Dedifferentiated amniotic fluid mesenchymal stem cell (primary cell): ENCODE measurements at regions not wholly inside any gene's neighbourhood (a gene's known extent, or its start where the extent isn't known, plus 50 kb on each side); places are given as distances from the start of the nearest gene placed in this dataset.

ENCODE experiments used
- DNase-seq: peaks from one replicate; pipeline ENCODE4 v3.0.0-alpha.2; 2016; ENCODE audit errors: extremely low spot score

GRCh38 chr3:157807280-157807679 lies 298.9 kb downstream of the SHOX2 start:
- DNase-seq = no peak

GRCh38 chr3:157805538-157805937 lies 300.7 kb downstream of the SHOX2 start:
- no peak for DNase-seq

DNA sequence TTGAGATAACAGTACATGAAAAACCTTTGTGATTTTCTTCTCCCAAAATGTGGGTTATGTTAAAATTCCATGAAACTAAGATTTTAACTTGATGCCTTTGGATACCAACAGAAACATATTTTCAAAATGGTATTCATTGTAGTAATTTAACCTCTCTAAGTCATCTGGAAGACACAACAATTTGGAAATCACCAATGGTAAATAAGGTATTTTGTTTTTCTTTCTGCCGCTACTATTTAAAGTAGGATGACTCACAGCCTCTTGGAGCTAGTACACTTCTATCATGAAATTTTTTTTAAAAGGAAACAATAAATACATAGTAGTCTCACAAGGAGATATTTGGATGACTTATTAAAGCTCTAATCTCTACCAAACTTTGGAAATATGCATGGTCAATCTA lies 291.6 kb upstream of the VEPH1 start:
- peak; percentile 53 for DNase-seq

DNA sequence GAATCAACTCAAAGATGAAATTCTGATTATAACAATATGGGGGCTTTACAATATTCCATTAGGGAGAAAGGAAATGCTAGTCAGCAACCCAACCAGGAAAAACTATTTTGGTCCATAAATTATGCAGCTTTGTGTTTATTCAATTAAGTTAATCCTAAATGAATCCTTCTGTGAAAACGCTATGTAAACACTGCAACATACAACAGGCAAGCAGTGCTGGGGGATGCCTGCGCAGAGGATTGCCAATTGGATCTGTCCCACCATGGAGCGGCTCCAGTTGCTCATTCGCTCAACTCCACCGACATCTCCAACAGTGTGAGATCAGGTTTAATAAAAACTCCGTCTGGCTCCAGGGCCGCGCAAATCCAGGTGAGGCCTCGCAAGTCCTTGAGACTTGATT lies 290.5 kb upstream of the VEPH1 start:
- no peak for DNase-seq

DNA sequence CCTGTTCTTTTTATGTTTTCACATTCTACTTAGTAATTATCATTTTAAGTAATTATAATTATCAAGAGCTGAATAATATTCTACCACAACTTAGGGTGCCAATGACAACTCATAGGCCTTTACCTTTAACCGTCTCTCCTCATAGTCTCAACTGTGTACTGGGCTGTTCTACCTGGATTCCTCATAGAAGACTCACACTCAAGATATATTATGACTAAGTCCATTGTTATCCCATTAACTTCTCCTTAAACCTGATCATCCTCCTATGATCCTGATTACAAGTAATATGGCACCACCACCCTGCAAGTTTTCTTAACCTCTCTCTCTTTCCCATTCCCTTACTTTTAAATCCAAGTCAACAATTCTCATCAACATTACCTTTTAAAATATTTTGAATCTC lies 285.9 kb upstream of the VEPH1 start:
- DNase-seq = no peak

GRCh38 chr3:157786618-157787017 lies 283.4 kb upstream of the VEPH1 start:
- DNase-seq = no peak

DNA sequence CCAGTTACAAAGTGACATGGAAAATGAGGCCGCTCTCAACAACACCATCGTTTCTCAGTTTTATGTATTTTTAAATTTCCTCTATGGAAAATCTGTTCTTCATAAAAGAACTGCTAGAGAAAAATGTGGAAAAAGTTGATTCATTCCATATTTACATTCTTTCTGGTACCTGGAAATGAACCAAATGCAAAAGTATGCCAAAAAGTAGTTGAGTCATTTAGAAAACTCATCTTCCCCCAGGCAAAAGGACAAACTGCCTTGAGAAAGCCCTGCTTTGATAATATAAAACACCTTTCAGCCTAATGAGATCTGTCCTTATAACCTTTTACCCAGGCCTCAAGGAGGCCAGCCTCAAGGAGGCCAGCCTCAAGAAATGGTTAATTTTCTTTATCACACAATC lies 283.0 kb upstream of the VEPH1 start:
- DNase-seq = peak; percentile 90

GRCh38 chr3:157785102-157785826 lies 282.0 kb upstream of the VEPH1 start:
- DNase-seq = peak; percentile 73

DNA sequence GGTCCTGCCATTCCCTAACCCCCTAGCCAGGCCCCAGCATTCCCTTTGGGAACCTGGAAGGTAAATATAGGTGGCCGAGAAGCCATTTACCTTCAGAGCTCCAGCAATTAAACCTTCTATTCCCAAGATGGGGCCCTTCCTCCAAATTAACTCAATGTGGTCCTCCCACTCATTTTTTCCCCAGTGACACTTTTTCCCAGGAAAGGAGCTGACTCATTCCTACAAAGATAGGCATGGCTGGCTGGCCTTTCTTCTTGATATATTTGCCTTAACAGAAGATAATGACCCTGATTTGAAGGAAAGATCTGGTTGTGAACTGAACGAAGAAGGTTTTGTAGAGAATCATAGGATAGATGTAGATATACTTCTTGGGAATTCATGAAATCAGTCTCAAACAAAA lies 279.0 kb upstream of the VEPH1 start:
- no peak for DNase-seq

- no peak for DNase-seq
These were observed 273.6 kb upstream of the VEPH1 start for GRCh38 chr3:157776861-157777260.

- DNase-seq = no peak
These were observed 272.2 kb upstream of the VEPH1 start for GRCh38 chr3:157775446-157775845.

- no peak for DNase-seq
These were observed 266.2 kb upstream of the VEPH1 start for GRCh38 chr3:157769378-157769777.

GRCh38 chr3:157767607-157768006 lies 264.4 kb upstream of the VEPH1 start:
- DNase-seq = no peak

GRCh38 chr3:157763644-157764043 lies 260.4 kb upstream of the VEPH1 start:
- no peak for DNase-seq

DNA sequence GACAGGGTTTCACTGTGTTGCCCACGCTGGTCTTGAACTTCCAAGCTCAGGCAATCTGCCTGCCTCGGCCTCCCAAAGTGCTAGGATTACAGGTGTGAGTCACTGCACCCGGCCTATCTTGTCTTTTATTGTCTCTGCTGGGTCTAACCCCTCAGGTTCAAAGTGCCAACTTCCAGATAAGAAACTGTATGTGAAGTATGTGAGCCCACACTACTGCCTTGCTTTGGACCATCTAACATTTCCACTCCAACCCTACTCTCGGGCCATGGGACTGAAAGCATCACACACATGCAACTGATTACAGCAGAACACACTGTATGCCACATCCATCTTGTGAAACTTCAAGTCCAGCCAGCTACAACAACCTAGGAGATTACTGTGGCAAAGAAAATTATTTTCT lies 256.1 kb upstream of the VEPH1 start:
- no peak for DNase-seq

- no peak for DNase-seq
These were observed 252.0 kb upstream of the VEPH1 start for GRCh38 chr3:157755233-157755632.

GRCh38 chr3:157754451-157754850 lies 251.2 kb upstream of the VEPH1 start:
- DNase-seq = no peak

DNA sequence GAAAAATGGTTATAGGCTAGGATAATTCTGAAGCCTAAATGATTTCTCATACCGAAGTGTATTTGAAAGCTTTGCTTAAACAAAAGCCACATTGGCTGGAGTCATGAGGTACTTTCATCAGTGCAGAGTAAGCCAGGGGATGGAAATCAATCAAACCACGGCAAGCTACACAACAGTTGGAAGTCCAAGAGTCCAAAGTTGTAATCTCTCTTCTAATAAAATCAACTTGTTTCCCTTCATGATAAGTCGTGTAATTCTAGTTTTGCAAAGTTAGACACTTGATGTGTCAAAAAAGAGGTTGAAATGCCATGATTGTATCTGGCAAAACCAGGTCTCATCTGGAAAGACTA lies 250.5 kb upstream of the VEPH1 start:
- DNase-seq = no peak

DNA sequence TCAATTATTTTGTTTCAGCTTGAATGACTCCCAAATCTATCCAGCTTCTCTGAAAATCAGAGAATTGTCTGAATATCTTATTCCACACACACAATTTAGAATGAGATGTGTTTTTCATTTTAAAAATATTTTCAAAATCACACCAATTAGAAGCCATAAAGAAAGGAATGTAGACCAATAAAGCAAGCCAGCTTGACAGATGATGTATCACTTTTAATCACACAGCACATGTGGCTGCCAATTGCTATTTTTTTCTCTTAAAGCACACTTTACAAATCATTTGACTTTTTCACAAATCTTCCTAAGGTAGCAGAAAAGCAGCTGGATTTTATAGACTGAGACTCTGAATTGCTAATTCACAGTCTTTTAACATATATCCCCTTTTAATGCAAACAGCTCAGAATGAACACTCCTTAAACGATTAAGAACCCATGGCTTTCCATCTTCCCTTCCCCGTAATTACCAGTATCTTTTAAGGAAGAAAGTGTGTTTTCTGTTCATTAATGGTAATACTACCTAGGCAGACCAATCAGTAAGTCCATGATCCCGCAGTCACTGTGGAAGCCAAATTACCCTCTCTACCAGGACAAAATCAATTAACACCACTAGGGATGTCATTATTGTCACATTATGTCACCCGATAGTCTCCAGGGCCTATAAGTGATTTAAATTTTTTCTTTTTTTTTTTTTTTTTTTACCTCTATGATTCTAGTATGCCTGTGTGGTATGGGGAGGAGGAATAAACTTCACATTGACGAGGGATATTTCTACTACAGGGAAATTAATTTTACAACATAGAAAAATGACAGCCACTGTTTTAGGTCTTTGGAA lies 250.0 kb upstream of the VEPH1 start:
- DNase-seq = no peak

GRCh38 chr3:157752554-157752953 lies 249.3 kb upstream of the VEPH1 start:
- DNase-seq = no peak

DNA sequence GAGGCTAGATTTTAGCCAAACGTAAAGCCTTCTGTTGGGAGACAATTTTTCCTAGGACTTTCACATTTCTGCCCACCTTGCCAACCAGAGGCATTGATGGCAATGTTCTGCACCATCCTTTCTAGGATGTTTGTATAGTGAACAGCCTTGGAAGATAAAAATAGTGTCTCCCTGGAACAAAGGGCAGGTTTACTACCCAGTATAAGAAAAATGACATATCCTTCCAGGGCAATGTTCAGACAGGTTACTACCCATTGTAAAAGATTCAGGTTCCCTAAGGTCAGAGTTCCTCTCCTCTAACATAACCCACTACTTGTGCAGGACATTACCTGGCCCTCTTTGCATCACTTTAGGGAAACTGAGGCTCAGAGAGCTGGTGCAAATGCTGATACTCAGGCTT lies 248.2 kb upstream of the VEPH1 start:
- DNase-seq = no peak

DNA sequence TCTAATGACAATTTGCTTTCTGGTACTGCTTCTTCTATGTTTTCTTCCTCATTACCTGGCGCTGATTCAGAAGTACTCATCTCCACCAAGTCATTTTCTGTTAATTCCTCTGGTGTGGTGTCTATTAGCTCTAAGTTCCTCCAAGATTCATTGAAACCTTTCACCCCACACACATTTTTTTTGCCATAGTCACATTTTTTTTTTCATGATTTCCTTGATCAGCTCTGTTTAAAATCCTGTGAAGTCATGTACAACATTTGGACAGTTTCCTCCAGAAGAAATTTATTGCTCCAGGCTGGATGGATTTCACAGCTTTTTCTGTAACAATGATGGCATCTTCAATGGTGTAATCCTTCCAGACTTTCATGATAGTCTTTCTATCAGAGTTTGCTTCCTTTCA lies 243.2 kb upstream of the VEPH1 start:
- DNase-seq = no peak

GRCh38 chr3:157741607-157742006 lies 238.4 kb upstream of the VEPH1 start:
- no peak for DNase-seq

DNA sequence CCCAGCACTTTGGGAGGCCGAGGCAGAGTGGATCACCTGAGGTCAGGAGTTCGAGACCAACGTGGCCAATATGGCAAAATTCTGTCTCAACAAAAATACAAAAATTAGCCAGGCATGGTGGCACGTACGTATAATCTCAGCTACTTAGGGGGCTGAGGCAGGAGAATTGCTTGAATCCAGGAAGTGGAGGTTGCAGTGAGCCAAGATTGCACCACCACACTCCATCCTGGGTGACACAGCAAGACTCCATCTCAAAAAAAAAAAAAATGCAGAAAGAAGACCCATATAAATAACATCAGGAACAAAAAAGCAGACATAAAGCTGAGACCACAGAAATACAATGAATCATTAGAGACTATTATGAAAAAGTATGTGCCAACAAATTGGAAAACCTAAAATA lies 235.2 kb upstream of the VEPH1 start:
- no peak for DNase-seq
